Activated T-cell treated with anti-CD3 and anti-CD28 coated beads, Interleukin-2, amount 50 U/mL, for 24 hours (primary cell): ENCODE measurements at regions not wholly inside any gene's neighbourhood (a gene's known extent, or its start where the extent isn't known, plus 50 kb on each side); places are given as distances from the start of the nearest gene placed in this dataset.

ENCODE experiments used
- DNase-seq: peaks from one replicate; pipeline ENCODE4 v3.0.0-alpha.2; 2020
- H3K27ac Mint-ChIP-seq: 2 replicates; pipeline ENCODE4 v1.8.0; 2020; ENCODE audit warnings: mild to moderate bottlenecking, mixed read lengths
- H3K27me3 Mint-ChIP-seq: 2 replicates; pipeline ENCODE4 v1.8.0; 2020; ENCODE audit warnings: mixed read lengths
- H3K36me3 Mint-ChIP-seq: 2 replicates; pipeline ENCODE4 v1.8.0; 2020; ENCODE audit warnings: low read depth, mixed read lengths
- H3K4me1 Mint-ChIP-seq: 2 replicates; pipeline ENCODE4 v1.8.0; 2020; ENCODE audit warnings: low read depth, mixed read lengths
- H3K4me3 Mint-ChIP-seq: 2 replicates; pipeline ENCODE4 v1.8.0; 2020; ENCODE audit warnings: mild to moderate bottlenecking, moderate library complexity, mixed read lengths
- H3K9me3 Mint-ChIP-seq: 2 replicates; pipeline ENCODE4 v1.8.0; 2020; ENCODE audit warnings: mixed read lengths

DNA sequence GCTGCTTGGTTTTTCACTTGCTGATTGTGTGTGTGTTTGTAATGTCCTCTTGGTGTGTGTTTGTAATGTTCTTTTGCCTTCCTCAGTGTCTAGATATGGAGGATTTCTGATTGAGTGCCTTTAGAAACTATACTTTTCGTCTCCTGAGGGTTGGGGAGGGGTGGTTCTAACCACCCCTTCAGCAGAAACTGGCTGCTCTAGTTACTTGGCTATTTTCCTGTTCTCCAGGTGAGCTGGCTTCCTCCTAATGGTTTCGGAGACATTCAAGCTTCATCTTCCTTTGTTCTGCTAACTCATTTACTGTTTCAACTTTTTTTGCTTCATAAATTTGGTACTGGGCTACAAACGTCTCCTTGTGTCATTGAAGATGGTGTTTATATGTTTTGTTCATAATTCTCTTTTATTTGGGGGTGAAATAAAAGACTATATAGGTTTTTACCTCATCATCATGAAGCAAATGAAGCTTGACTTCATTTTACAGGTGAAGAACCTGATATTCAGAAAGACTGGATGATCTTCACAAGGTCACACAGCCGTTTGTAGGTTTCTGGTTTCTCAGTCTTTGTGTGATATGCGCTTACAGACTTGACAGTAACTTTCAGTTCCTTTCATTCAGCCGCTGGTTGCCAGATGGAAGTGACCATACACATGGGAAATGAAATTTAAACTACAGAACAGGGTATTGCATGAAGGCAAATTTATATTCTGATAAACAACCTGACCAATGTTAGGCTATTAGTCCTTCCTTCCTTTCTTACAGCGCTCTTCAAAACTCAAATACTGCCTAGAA lies 238.5 kb downstream of the GALR1 start:
- H3K4me1 Mint-ChIP-seq, result peaks cover 3% of the 10 kb centered on the region
- DNase-seq, result no peak
- peaks cover 60% of the 10 kb centered on the region for H3K27me3 Mint-ChIP-seq
- peaks cover 5% of the 10 kb centered on the region for H3K9me3 Mint-ChIP-seq
- H3K36me3 Mint-ChIP-seq, result no peaks in the 10 kb centered on the region
- no peak overlapping the region for H3K4me3 Mint-ChIP-seq
- no peak overlapping the region for H3K27ac Mint-ChIP-seq

DNA sequence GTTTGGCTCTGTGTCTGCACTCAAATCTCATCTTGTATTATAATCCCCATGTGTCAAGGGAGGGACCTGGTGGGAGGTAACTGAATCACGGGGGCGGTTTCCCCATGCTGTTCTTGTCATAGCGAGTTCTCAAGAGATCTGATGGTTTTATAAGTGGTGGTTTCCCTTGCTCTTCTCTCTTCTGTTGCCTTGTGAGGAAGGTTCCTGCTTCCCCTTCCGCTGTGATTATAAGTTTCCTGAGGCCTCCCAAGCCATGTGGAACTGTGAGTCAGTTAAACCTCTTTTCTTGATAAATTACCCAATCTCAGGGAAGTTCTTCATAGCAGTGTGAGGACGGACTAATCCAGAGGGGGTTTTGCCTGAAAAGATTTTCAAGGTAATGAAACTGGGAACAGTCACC lies 245.4 kb downstream of the GALR1 start:
- H3K36me3 Mint-ChIP-seq, result no peaks in the 10 kb centered on the region
- no peak for DNase-seq
- H3K9me3 Mint-ChIP-seq, result peaks cover 2% of the 10 kb centered on the region
- H3K27ac Mint-ChIP-seq, result no peak overlapping the region
- H3K4me3 Mint-ChIP-seq, result no peak overlapping the region
- peaks cover 6% of the 10 kb centered on the region for H3K4me1 Mint-ChIP-seq
- peaks cover 37% of the 10 kb centered on the region for H3K27me3 Mint-ChIP-seq

DNA sequence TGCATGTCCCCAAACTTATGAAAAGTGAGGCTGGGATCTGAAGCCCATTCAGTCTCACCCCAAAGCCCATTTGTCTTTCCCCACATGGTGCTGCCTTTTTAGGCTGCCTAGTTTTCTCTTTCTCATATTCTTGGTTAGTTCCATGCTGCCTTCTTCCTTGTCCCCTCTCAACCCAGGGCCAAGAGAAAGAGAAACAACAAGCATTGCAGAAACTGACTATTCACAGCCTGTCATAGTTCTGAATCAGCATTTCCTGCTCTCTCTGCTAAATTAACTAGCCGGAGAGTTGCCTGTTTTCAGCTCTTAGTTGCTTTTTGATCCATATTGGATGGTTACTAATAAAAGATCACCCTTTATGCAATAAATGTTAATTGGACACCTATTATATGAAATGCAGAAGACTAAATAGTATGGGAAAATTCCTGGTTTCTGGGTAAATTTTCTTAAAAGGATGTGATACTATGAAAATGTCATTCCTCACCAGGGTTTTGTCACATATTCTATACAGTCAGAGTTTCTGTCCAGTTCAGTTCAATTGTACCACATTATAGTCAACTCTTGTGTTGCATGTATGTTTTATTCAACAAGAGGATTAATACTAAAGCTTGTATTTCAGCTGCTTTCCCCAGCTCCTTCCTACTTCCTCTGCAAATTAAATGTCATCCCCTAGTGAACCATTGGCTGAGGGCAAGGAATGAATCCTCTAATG lies 246.5 kb downstream of the GALR1 start:
- H3K4me3 Mint-ChIP-seq, result no peak overlapping the region
- no peaks in the 10 kb centered on the region for H3K9me3 Mint-ChIP-seq
- DNase-seq, result no peak
- H3K27ac Mint-ChIP-seq, result no peak overlapping the region
- peaks cover 3% of the 10 kb centered on the region for H3K4me1 Mint-ChIP-seq
- H3K36me3 Mint-ChIP-seq, result no peaks in the 10 kb centered on the region
- H3K27me3 Mint-ChIP-seq, result peaks cover 33% of the 10 kb centered on the region

DNA sequence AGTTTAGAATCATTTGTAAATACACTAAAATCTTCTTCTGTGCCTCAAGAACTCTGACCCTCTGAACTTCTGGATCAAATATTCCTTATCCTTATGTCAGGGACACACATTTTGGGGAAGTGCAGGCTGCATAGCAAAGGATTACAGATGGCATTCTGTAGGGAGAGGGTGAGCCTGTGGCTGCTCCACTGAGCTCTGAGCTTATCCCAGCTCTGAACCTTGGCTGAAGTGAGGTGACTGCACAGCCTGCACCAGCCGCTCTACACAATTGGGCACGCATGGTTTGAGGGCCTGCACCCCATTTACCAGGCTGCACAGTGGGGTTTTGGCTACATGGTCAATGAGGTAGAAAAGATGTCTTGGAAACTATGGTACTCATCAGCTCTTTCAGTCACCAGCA lies 251.6 kb downstream of the GALR1 start:
- no peak overlapping the region for H3K27ac Mint-ChIP-seq
- no peak for DNase-seq
- H3K4me1 Mint-ChIP-seq, result no peaks in the 10 kb centered on the region
- peaks cover 21% of the 10 kb centered on the region for H3K27me3 Mint-ChIP-seq
- H3K9me3 Mint-ChIP-seq, result no peaks in the 10 kb centered on the region
- no peak overlapping the region for H3K4me3 Mint-ChIP-seq
- no peaks in the 10 kb centered on the region for H3K36me3 Mint-ChIP-seq

DNA sequence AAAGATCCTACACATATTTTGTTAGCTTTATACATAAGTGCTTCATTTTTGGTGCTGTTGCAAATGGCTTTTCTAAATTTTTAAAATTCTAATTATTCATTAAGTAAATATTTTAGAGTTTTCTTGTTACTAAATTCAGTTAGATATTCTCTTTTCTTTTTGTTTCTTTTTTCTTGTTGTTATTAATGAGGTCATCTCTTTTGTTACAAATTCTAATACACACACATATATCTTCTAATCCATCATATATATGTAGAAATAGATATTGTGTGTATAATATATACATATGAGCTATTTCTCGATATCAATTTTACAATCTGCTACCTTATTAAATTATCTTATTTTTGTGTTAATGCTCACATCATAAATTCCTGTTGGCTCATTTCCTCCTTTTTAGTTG lies 255.9 kb downstream of the GALR1 start:
- Mint-ChIP-seq H3K27me3 (peaks cover 28% of the 10 kb centered on the region), H3K36me3 (no peaks in the 10 kb centered on the region)

DNA sequence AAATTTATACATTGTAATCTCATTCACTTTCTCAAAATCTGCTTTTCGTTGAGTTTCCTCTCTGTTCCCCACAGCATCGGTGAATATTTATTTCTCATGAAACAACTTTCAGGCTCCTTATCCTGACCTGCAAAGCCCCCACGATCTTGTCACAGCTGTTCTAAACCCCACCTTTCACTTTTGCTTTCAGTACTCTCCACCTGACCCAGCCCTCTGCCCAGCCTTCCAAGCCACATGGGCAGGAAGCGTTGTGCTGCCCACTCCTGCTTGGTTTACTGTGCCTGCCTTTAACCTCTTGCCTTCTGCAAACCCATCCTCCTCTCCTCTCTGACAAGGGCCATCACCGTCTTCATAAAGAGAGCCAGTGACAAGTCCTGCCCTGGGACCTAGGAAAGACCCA lies 262.5 kb downstream of the GALR1 start:
- peaks cover 9% of the 10 kb centered on the region for H3K9me3 Mint-ChIP-seq
- no peaks in the 10 kb centered on the region for H3K4me1 Mint-ChIP-seq
- no peak for DNase-seq
- H3K36me3 Mint-ChIP-seq, result no peaks in the 10 kb centered on the region
- peaks cover 18% of the 10 kb centered on the region for H3K27me3 Mint-ChIP-seq
- H3K4me3 Mint-ChIP-seq, result no peak overlapping the region
- no peak overlapping the region for H3K27ac Mint-ChIP-seq

More for the DNA sequence above, 255.9 kb downstream of the GALR1 start:
- DNase-seq, result no peak
- Mint-ChIP-seq H3K27ac (no peak overlapping the region), H3K9me3 (peaks cover 7% of the 10 kb centered on the region), H3K4me1 (no peaks in the 10 kb centered on the region), H3K4me3 (no peak overlapping the region)

DNA sequence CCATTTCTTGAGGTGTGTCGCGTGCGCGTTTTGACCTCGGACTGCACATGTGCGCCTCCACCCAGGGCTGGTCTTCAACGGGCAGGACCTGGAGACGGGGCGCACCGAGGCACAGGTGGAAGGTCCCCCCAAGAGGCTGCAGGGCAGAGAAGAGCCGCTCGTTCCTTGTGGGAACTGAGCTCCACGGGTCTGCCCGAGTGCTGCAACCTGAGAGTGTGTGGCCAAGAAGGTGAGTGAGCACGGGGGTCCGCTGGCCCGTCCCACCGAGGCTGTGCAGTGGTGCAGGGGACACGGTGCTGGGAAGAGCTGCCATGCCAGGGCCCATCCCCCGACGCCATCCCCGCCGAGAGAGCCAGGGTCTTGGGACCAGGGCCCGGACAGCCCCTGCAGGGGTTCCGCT lies 268.3 kb downstream of the GALR1 start:
- Mint-ChIP-seq H3K27me3 (peaks cover 17% of the 10 kb centered on the region), H3K27ac (no peak overlapping the region)

DNA sequence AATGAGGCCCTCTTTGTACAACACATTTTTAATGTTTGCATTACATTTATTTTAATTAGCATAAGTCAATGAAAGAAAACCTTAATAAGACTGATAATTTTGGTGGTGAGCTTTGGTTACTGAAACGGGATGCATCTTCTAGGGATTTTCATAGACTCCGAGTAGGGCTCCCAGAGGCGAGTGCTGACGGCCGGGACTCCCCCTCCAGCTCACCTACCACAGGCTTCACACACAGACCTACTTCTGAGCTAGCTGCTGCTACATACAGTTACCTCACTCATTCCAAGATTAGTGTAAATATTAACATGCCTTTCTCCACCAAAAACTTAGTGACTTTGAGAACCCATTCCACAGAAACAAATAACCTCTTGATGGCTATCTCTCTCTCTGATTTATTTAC lies 271.1 kb downstream of the GALR1 start:
- DNase-seq, result no peak
- Mint-ChIP-seq H3K9me3 (no peaks in the 10 kb centered on the region), H3K27me3 (peaks cover 21% of the 10 kb centered on the region), H3K4me1 (peaks cover 2% of the 10 kb centered on the region), H3K27ac (no peak overlapping the region), H3K4me3 (no peak overlapping the region), H3K36me3 (no peaks in the 10 kb centered on the region)

More for the DNA sequence above, 268.3 kb downstream of the GALR1 start:
- H3K4me1 Mint-ChIP-seq, result no peaks in the 10 kb centered on the region
- no peaks in the 10 kb centered on the region for H3K36me3 Mint-ChIP-seq
- no peak for DNase-seq
- H3K9me3 Mint-ChIP-seq, result peaks cover 2% of the 10 kb centered on the region
- no peak overlapping the region for H3K4me3 Mint-ChIP-seq

DNA sequence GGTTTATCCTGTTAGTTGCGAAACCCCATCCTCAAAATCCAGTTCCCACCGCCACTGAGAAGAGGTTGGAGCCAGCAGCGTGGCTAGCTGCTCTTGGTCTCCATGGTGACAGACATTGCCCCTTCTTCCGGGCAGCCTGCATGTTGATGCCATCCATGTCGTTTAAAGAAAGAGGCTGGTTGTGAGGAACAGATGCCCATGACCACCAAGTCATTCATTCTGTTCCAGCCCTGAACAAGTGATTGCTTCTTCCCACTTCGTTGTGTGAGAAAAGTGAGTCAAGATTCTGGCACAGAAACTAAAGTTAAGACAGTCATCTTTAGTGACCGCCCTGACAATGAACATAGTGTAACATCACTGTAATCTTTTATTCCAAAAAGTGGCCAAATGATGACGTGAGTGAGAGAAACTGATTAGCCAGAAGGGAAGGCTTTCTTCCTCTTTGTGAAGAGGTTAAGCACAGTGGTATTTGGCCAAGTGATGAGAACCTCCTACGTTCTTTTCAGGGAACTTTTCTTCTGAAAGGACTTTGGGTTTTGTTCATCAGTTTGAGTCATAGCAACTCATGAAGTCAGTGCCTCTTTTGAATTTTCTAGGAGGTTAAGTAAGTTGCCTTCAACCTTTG lies 272.5 kb downstream of the GALR1 start:
- Mint-ChIP-seq H3K9me3 (peaks cover 10% of the 10 kb centered on the region), H3K27ac (no peak overlapping the region), H3K4me3 (no peak overlapping the region), H3K36me3 (no peaks in the 10 kb centered on the region), H3K4me1 (peaks cover 2% of the 10 kb centered on the region), H3K27me3 (peaks cover 21% of the 10 kb centered on the region)
- DNase-seq, result no peak

DNA sequence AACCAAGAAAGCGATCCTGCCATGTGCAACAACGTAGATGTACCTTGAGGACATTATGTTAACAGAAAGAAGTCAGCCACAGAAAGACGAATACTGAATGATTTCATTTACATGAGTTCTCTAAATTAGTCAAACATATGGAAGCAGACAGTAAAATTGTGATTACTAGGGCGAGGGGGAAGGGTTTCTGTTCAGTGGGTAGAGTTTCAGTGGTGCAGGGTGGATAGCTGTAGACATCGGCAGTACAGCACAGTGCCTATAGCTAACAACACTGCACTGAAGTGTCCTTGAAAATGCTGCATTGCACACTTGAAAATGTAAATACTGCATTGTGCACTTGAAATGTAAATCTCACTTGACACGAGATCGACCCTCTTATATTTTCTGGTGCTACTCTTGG lies 275.3 kb downstream of the GALR1 start:
- Mint-ChIP-seq H3K4me3 (no peak overlapping the region), H3K27ac (no peak overlapping the region), H3K4me1 (peaks cover 2% of the 10 kb centered on the region), H3K36me3 (no peaks in the 10 kb centered on the region), H3K27me3 (peaks cover 19% of the 10 kb centered on the region), H3K9me3 (peaks cover 12% of the 10 kb centered on the region)
- DNase-seq, result no peak

DNA sequence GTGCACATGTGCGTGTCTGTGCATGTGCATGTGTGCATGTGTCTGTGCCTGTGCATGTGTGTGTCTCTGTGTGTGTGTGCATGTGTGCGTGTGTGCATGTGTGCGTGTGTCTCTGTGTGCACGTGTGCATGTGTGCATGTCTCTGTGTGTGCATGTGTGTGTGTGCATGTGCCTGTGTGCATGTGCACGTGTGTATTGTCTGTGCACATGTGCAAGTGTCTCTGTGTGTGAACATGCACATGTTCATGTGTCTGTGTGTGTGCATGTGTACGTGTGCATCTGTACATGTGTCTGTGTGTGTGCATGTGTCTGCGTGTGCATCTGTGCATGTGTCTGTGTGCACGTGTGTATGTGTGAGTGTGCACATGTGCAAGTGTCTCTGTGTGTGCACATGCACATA lies 277.3 kb downstream of the GALR1 start:
- Mint-ChIP-seq H3K4me3 (no peak overlapping the region), H3K27ac (no peak overlapping the region), H3K36me3 (no peaks in the 10 kb centered on the region), H3K4me1 (peaks cover 2% of the 10 kb centered on the region), H3K27me3 (peaks cover 9% of the 10 kb centered on the region), H3K9me3 (peaks cover 12% of the 10 kb centered on the region)
- DNase-seq, result no peak

DNA sequence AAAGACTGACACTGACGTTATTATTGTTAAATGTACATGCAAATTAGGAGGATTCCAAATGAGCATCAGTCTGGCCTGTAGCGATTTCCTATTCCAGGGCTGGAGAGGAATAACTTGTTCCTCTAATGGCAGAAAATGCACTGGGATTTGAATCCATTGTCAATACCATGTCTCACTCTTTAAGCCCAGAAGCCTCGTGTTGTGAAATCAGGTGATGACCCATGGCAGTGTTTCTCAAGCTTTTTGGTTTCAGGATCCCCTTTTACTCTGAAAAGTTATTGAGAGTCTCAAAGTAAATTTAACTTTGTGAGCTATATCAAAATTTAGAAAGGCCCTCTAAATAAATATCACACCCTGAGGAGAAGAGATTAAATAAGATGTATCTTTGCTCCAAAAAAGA lies 279.2 kb downstream of the GALR1 start:
- Mint-ChIP-seq H3K27ac (no peak overlapping the region), H3K4me3 (no peak overlapping the region), H3K36me3 (no peaks in the 10 kb centered on the region), H3K9me3 (peaks cover 12% of the 10 kb centered on the region), H3K27me3 (peaks cover 6% of the 10 kb centered on the region), H3K4me1 (peaks cover 2% of the 10 kb centered on the region)
- no peak for DNase-seq

DNA sequence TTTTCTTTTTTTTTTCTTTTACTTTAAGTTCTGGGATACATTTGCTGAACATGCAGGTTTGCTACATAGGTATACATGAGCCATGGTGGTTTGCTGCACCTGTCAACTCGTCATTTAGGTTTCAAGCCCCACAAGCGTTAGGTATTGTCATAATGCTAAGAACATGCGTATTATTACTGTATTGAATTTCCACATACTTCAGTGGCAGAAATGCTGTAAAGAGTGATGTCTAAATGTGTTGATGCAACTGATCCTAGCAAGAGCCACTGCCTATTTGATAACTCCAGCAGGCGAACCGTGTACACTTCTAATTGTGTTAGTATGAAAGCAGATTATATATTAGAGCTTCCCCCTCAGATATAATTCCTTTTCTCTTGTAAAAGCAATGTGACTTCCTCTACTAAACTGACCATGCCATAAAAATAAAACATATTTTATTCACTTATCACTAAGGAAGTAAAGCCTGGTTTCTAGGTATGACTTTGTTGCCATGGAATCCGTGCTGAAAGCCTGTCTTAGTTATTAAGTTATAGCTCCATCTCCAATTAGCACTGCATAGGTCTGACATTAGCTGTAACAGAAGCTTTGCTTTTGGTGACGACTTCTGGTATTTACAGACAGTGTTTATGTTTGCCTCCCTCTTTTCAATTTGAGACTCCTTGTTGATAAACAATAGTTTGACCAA lies 280.0 kb downstream of the GALR1 start:
- Mint-ChIP-seq H3K4me3 (no peak overlapping the region), H3K4me1 (peaks cover 2% of the 10 kb centered on the region), H3K27me3 (peaks cover 6% of the 10 kb centered on the region), H3K9me3 (peaks cover 12% of the 10 kb centered on the region), H3K36me3 (no peaks in the 10 kb centered on the region), H3K27ac (no peak overlapping the region)
- no peak for DNase-seq

DNA sequence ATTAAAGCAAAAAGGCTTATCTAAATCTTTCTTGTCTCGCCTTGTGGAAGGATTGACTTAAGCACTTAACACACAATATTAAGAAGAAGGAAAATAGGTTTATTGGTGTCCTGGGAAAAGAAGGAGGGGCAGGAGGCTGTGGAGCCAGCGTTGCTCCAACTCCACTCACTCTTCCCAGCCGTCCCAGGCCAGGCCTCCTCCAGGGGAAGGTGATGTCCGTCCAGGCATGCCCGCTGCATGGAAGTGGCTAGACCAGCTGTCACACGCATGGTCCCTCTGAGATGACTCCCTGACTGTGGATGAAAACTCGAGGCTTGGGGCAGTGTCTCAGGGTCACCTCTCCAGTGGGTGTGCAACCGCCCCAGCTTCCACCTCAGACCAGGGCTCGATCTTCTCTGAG lies 281.1 kb downstream of the GALR1 start:
- H3K9me3 Mint-ChIP-seq, result peaks cover 12% of the 10 kb centered on the region
- no peaks in the 10 kb centered on the region for H3K36me3 Mint-ChIP-seq

More for the DNA sequence above, 281.1 kb downstream of the GALR1 start:
- Mint-ChIP-seq H3K27me3 (peaks cover 6% of the 10 kb centered on the region), H3K4me3 (no peak overlapping the region), H3K4me1 (no peaks in the 10 kb centered on the region), H3K27ac (no peak overlapping the region)
- DNase-seq, result no peak
